ENCODE measurements at regions not wholly inside any gene's neighbourhood (a gene's known extent, or its start where the extent isn't known, plus 50 kb on each side); places are given as distances from the start of the nearest gene placed in this dataset.
"Not testable (repeated sequence)": the region's sequence is repeated elsewhere in the genome, so short reads cannot be mapped to it uniquely, and the experiment has no call there.

GRCh38 chr15:62502451-62502850 is 337.4 kb upstream of the C2CD4B start:
- Histone ChIP-seq H3K4me3 (ENCODE audit: low read length in 2 of 2) (no peak overlapping the region), H3K36me3 (ENCODE audit: control insufficient read depth in 2 of 2, insufficient read depth in 2 of 2, low read length in 2 of 2) (no peaks in the 10 kb centered on the region), H3K27me3 (ENCODE audit: control insufficient read depth in 1 of 2, insufficient read depth in 2 of 2, low read length in 2 of 2) (no peaks in the 10 kb centered on the region), H3K4me1 (ENCODE audit: control insufficient read depth, insufficient read depth, low read length) (peaks cover 34% of the 10 kb centered on the region), H3K27ac (ENCODE audit: low read length) (no peak overlapping the region), H3K9me3 (ENCODE audit: control insufficient read depth in 2 of 2, low read length in 2 of 2) (no peaks in the 10 kb centered on the region), H3K9ac (ENCODE audit: low read length in 2 of 2) (no peak overlapping the region)

GRCh38 chr15:62503451-62503850 is 338.4 kb upstream of the C2CD4B start:
- no peaks in the 10 kb centered on the region for H3K9me3 ChIP-seq (ENCODE audit: control insufficient read depth in 2 of 2, low read length in 2 of 2)
- no peaks in the 10 kb centered on the region for H3K36me3 ChIP-seq (ENCODE audit: control insufficient read depth in 2 of 2, insufficient read depth in 2 of 2, low read length in 2 of 2)
- H3K4me3 ChIP-seq (ENCODE audit: low read length in 2 of 2), result no peak overlapping the region
- H3K27me3 ChIP-seq (ENCODE audit: control insufficient read depth in 1 of 2, insufficient read depth in 2 of 2, low read length in 2 of 2), result no peaks in the 10 kb centered on the region
- peaks cover 34% of the 10 kb centered on the region for H3K4me1 ChIP-seq (ENCODE audit: control insufficient read depth, insufficient read depth, low read length)
- no peak overlapping the region for H3K9ac ChIP-seq (ENCODE audit: low read length in 2 of 2)
- no peak overlapping the region for H3K27ac ChIP-seq (ENCODE audit: low read length)

- H3K4me3 ChIP-seq (ENCODE audit: low read length in 2 of 2), result peak overlapping the region in 1 of 2 donors; percentile 47
- peak overlapping the region; percentile 58 for H3K27ac ChIP-seq (ENCODE audit: low read length)
- peaks cover 34% of the 10 kb centered on the region for H3K4me1 ChIP-seq (ENCODE audit: control insufficient read depth, insufficient read depth, low read length)
These were observed 340.7 kb upstream of the C2CD4B start for GRCh38 chr15:62505762-62506161.

DNA sequence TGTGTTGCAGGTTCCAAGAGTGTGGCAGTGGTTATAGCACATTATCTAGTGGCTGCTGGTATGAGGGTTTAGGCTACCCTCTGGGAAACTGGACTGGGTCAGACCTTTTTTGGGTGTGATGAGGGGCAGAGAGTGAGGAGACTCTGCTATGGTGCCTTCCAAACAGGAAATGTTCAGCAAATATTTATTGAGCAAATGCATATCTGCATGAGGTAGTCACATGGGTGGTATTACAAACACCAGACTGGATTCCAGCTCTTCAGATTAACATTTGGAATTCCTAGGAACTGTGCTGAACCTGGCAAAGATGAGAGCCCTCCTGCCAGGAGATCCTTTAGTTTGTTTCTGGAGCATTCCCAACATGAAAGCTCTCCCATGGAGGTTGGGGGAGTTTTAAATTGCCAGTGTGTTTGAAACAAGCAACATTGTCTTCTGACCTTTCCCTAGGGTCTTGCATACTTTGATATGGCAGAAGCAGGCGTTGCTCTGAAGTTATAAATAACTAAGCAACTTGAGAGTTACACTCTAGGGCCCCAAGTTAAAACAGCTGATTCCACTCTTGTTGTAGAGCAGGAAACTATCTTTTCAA is 341.2 kb upstream of the C2CD4B start:
- H3K27ac ChIP-seq (ENCODE audit: low read length), result peak overlapping the region; percentile 58
- no peaks in the 10 kb centered on the region for H3K36me3 ChIP-seq (ENCODE audit: control insufficient read depth in 2 of 2, insufficient read depth in 2 of 2, low read length in 2 of 2)
- H3K9ac ChIP-seq (ENCODE audit: low read length in 2 of 2), result no peak overlapping the region
- no peaks in the 10 kb centered on the region for H3K9me3 ChIP-seq (ENCODE audit: control insufficient read depth in 2 of 2, low read length in 2 of 2)
- peak overlapping the region; percentile 22 to 47 for H3K4me3 ChIP-seq (ENCODE audit: low read length in 2 of 2)
- H3K4me1 ChIP-seq (ENCODE audit: control insufficient read depth, insufficient read depth, low read length), result peaks cover 34% of the 10 kb centered on the region
- H3K27me3 ChIP-seq (ENCODE audit: control insufficient read depth in 1 of 2, insufficient read depth in 2 of 2, low read length in 2 of 2), result no peaks in the 10 kb centered on the region

More at GRCh38 chr15:62505762-62506161, 340.7 kb upstream of the C2CD4B start:
- Histone ChIP-seq H3K9me3 (ENCODE audit: control insufficient read depth in 2 of 2, low read length in 2 of 2) (no peaks in the 10 kb centered on the region), H3K9ac (ENCODE audit: low read length in 2 of 2) (no peak overlapping the region), H3K27me3 (ENCODE audit: control insufficient read depth in 1 of 2, insufficient read depth in 2 of 2, low read length in 2 of 2) (no peaks in the 10 kb centered on the region), H3K36me3 (ENCODE audit: control insufficient read depth in 2 of 2, insufficient read depth in 2 of 2, low read length in 2 of 2) (no peaks in the 10 kb centered on the region)

GRCh38 chr15:62509395-62509958 is 344.4 kb upstream of the C2CD4B start:
- Histone ChIP-seq H3K4me1 (ENCODE audit: control insufficient read depth, insufficient read depth, low read length) (peaks cover 22% of the 10 kb centered on the region), H3K9ac (ENCODE audit: low read length in 2 of 2) (no peak overlapping the region), H3K27me3 (ENCODE audit: control insufficient read depth in 1 of 2, insufficient read depth in 2 of 2, low read length in 2 of 2) (no peaks in the 10 kb centered on the region), H3K27ac (ENCODE audit: low read length) (no peak overlapping the region), H3K9me3 (ENCODE audit: control insufficient read depth in 2 of 2, low read length in 2 of 2) (no peaks in the 10 kb centered on the region), H3K36me3 (ENCODE audit: control insufficient read depth in 2 of 2, insufficient read depth in 2 of 2, low read length in 2 of 2) (no peaks in the 10 kb centered on the region), H3K4me3 (ENCODE audit: low read length in 2 of 2) (no peak overlapping the region)

GRCh38 chr15:62510791-62511190 is 345.7 kb upstream of the C2CD4B start:
- Histone ChIP-seq H3K4me3 (ENCODE audit: low read length in 2 of 2) (no peak overlapping the region), H3K4me1 (ENCODE audit: control insufficient read depth, insufficient read depth, low read length) (peaks cover 13% of the 10 kb centered on the region), H3K27me3 (ENCODE audit: control insufficient read depth in 1 of 2, insufficient read depth in 2 of 2, low read length in 2 of 2) (no peaks in the 10 kb centered on the region), H3K9me3 (ENCODE audit: control insufficient read depth in 2 of 2, low read length in 2 of 2) (no peaks in the 10 kb centered on the region), H3K27ac (ENCODE audit: low read length) (no peak overlapping the region), H3K36me3 (ENCODE audit: control insufficient read depth in 2 of 2, insufficient read depth in 2 of 2, low read length in 2 of 2) (no peaks in the 10 kb centered on the region), H3K9ac (ENCODE audit: low read length in 2 of 2) (no peak overlapping the region)

GRCh38 chr15:62512904-62513303 is 347.8 kb upstream of the C2CD4B start:
- Histone ChIP-seq H3K4me3 (ENCODE audit: low read length in 2 of 2) (no peak overlapping the region), H3K36me3 (ENCODE audit: control insufficient read depth in 2 of 2, insufficient read depth in 2 of 2, low read length in 2 of 2) (no peaks in the 10 kb centered on the region), H3K27me3 (ENCODE audit: control insufficient read depth in 1 of 2, insufficient read depth in 2 of 2, low read length in 2 of 2) (no peaks in the 10 kb centered on the region), H3K9ac (ENCODE audit: low read length in 2 of 2) (no peak overlapping the region), H3K27ac (ENCODE audit: low read length) (no peak overlapping the region), H3K4me1 (ENCODE audit: control insufficient read depth, insufficient read depth, low read length) (peaks cover 5% of the 10 kb centered on the region), H3K9me3 (ENCODE audit: control insufficient read depth in 2 of 2, low read length in 2 of 2) (no peaks in the 10 kb centered on the region)

- no peaks in the 10 kb centered on the region for H3K36me3 ChIP-seq (ENCODE audit: control insufficient read depth in 2 of 2, insufficient read depth in 2 of 2, low read length in 2 of 2)
- H3K9ac ChIP-seq (ENCODE audit: low read length in 2 of 2), result no peak overlapping the region
- H3K27ac ChIP-seq (ENCODE audit: low read length), result no peak overlapping the region
- no peaks in the 10 kb centered on the region for H3K9me3 ChIP-seq (ENCODE audit: control insufficient read depth in 2 of 2, low read length in 2 of 2)
- H3K27me3 ChIP-seq (ENCODE audit: control insufficient read depth in 1 of 2, insufficient read depth in 2 of 2, low read length in 2 of 2), result no peaks in the 10 kb centered on the region
- no peak overlapping the region for H3K4me3 ChIP-seq (ENCODE audit: low read length in 2 of 2)
- peaks cover 5% of the 10 kb centered on the region for H3K4me1 ChIP-seq (ENCODE audit: control insufficient read depth, insufficient read depth, low read length)
These were observed 348.8 kb upstream of the C2CD4B start for GRCh38 chr15:62513893-62514292.

DNA sequence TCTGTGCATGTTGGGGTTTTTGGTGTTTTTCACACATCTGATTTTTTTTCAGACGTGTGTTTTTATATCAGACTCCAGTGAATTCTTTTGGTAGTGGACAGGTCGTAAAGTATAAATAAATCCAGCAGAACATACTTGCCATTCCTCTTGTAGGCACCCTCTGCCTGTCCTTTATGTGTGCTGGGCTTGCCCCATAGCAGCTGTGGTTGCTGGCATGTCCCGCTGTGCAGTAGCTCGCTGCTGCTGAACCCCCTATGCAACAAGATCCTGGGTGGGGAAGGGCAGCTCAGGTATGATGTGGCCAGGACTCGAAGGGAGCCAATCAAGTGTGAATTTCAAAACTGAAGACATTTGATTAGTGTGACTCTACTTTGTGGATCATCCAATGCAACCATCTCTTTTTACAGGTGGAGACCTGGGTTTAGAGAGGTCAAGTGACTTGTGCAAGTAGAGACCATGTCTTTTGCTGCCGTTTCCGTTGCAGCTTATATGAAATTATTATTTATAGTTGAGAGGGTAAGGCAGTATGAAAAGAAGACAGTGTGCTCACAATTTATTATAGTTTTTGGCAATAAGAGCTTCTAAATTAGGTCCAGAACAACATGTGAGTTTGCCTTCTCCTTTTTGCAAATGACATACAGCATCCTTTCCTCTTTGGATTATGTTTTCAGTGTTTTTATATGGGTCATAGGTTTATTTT is 350.8 kb upstream of the C2CD4B start:
- Histone ChIP-seq H3K4me1 (ENCODE audit: control insufficient read depth, insufficient read depth, low read length) (peaks cover 5% of the 10 kb centered on the region), H3K4me3 (ENCODE audit: low read length in 2 of 2) (no peak overlapping the region), H3K27me3 (ENCODE audit: control insufficient read depth in 1 of 2, insufficient read depth in 2 of 2, low read length in 2 of 2) (no peaks in the 10 kb centered on the region), H3K9ac (ENCODE audit: low read length in 2 of 2) (no peak overlapping the region), H3K36me3 (ENCODE audit: control insufficient read depth in 2 of 2, insufficient read depth in 2 of 2, low read length in 2 of 2) (no peaks in the 10 kb centered on the region), H3K9me3 (ENCODE audit: control insufficient read depth in 2 of 2, low read length in 2 of 2) (no peaks in the 10 kb centered on the region), H3K27ac (ENCODE audit: low read length) (no peak overlapping the region)

- Histone ChIP-seq H3K36me3 (ENCODE audit: control insufficient read depth in 2 of 2, insufficient read depth in 2 of 2, low read length in 2 of 2) (no peaks in the 10 kb centered on the region), H3K9me3 (ENCODE audit: control insufficient read depth in 2 of 2, low read length in 2 of 2) (no peaks in the 10 kb centered on the region), H3K27me3 (ENCODE audit: control insufficient read depth in 1 of 2, insufficient read depth in 2 of 2, low read length in 2 of 2) (no peaks in the 10 kb centered on the region), H3K4me3 (ENCODE audit: low read length in 2 of 2) (no peak overlapping the region), H3K9ac (ENCODE audit: low read length in 2 of 2) (no peak overlapping the region), H3K4me1 (ENCODE audit: control insufficient read depth, insufficient read depth, low read length) (peaks cover 5% of the 10 kb centered on the region), H3K27ac (ENCODE audit: low read length) (no peak overlapping the region)
These were observed 352.5 kb upstream of the C2CD4B start for GRCh38 chr15:62517541-62517940.

GRCh38 chr15:62518666-62519065 is 353.6 kb upstream of the C2CD4B start:
- not testable (repeated sequence) for H3K27me3 ChIP-seq (ENCODE audit: control insufficient read depth in 1 of 2, insufficient read depth in 2 of 2, low read length in 2 of 2); H3K4me3 ChIP-seq (ENCODE audit: low read length in 2 of 2); H3K27ac ChIP-seq (ENCODE audit: low read length); H3K36me3 ChIP-seq (ENCODE audit: control insufficient read depth in 2 of 2, insufficient read depth in 2 of 2, low read length in 2 of 2); H3K9me3 ChIP-seq (ENCODE audit: control insufficient read depth in 2 of 2, low read length in 2 of 2); H3K9ac ChIP-seq (ENCODE audit: low read length in 2 of 2); H3K4me1 ChIP-seq (ENCODE audit: control insufficient read depth, insufficient read depth, low read length)

Measured in stomach smooth muscle (tissue), 2 donors.